GM12878 (cell line): ENCODE measurements at regions not wholly inside any gene's neighbourhood (a gene's known extent, or its start where the extent isn't known, plus 50 kb on each side); places are given as distances from the start of the nearest gene placed in this dataset.

Source experiments
- ATAC-seq: fragments of 200-7000 bp; cut with Tn5 transposase; 3 replicates; pipeline ENCODE4 v1.9.1; 2020; ENCODE audit warnings: mild to moderate bottlenecking, moderate library complexity
- BruUV-seq: library from RNA; stranded (reverse); fragments of 400-500 nt; replicated peaks from 2 replicates; lab custom pipeline; 2021; lab: Mats Ljungman, UMichigan
- CTCF ChIA-PET: fragments of 300-600 bp; sonication (Branson Sonifier 250); formaldehyde crosslinking; extraction: SDS; loops from one replicate; lab custom pipeline; 2021; ENCODE audit warnings: inconsistent platforms; lab: Yijun Ruan, JAX
- POLR2A ChIA-PET: fragments of 350-600 bp; formaldehyde crosslinking; extraction: SDS; loops from one replicate; lab custom pipeline; 2021; ENCODE audit warnings: inconsistent platforms; lab: Charles Lee
- RAD21 ChIA-PET: fragments of 300-600 bp; sonication (Branson Sonifier 250); formaldehyde crosslinking; loops from one replicate; lab custom pipeline; 2023; ENCODE audit warnings: antibody characterized with exemption; ENCODE audit not compliant: unreplicated experiment; lab: Charles Lee
- SMC1A ChIA-PET: fragments of 300-600 bp; sonication (Branson Sonifier 250); formaldehyde crosslinking; loops from one replicate; lab custom pipeline; 2023; ENCODE audit not compliant: unreplicated experiment, uncharacterized antibody; lab: Charles Lee
- DNase-seq: peaks from one replicate; pipeline ENCODE4 v3.0.0-alpha.2; 2011; ENCODE audit warnings: low read depth, low spot score
- FAIRE-seq: peaks from 3 replicates; lab custom pipeline; 2011; peaks lifted over from hg19 to GRCh38; lab: Jason Lieb, UNC
- H2AFZ ChIP-seq: 2 replicates; pipeline ENCODE4 v1.6.0; 2011; ENCODE audit warnings: low read depth, low read length, control low read depth; ENCODE audit not compliant: control insufficient read depth
- H3K27ac ChIP-seq: 2 replicates; pipeline ENCODE4 v1.5.1; 2011; ENCODE audit warnings: control low read depth; ENCODE audit not compliant: control insufficient read depth, insufficient read depth
- H3K27me3 ChIP-seq, 2 experiments: replicated peaks in 1 of 2; 2 replicates each; pipeline versions ENCODE4 v1.6.0 to v1.6.1; 2011; ENCODE audit warnings: low read length in 1 of 2; ENCODE audit not compliant: control insufficient read depth in 2 of 2, insufficient read depth in 2 of 2
- H3K36me3 ChIP-seq, 2 experiments: 2 replicates each; pipeline ENCODE4 v1.5.1; 2011; ENCODE audit warnings: low read length in 1 of 2; ENCODE audit not compliant: control insufficient read depth in 2 of 2, insufficient read depth in 2 of 2
- H3K4me1 ChIP-seq: 2 replicates; pipeline ENCODE4 v1.6.1; 2011; ENCODE audit warnings: mild to moderate bottlenecking, low read length, moderate library complexity, mixed read lengths; ENCODE audit not compliant: control insufficient read depth, insufficient read depth
- H3K4me2 ChIP-seq: 2 replicates; pipeline ENCODE4 v1.6.0; 2011; ENCODE audit warnings: control low read depth; ENCODE audit not compliant: control insufficient read depth, insufficient read depth
- H3K4me3 ChIP-seq: fragments of 200-600 bp; sonication (generic); 2 replicates; pipeline ENCODE4 v1.5.1; 2016
- H3K79me2 ChIP-seq: 2 replicates; pipeline ENCODE4 v1.6.0; 2011; ENCODE audit warnings: low read length; ENCODE audit not compliant: control insufficient read depth, insufficient read depth
- H3K9ac ChIP-seq: 2 replicates; pipeline ENCODE4 v1.8.0; 2011; ENCODE audit warnings: low read length, control low read depth, mixed read lengths; ENCODE audit not compliant: control insufficient read depth, insufficient read depth
- H3K9me3 ChIP-seq: replicated peaks from 3 replicates; pipeline ENCODE4 v1.5.1; 2011; ENCODE audit warnings: mild to moderate bottlenecking, low read length; ENCODE audit not compliant: control insufficient read depth, insufficient read depth
- H4K20me1 ChIP-seq: 2 replicates; pipeline ENCODE4 v1.6.0; 2011; ENCODE audit not compliant: control insufficient read depth, insufficient read depth
- ATF7 ChIP-seq: fragments of 450-650 bp; IDR thresholded peaks from 2 replicates; pipeline ENCODE4 v1.6.1; 2016; ENCODE audit warnings: low read depth, mild to moderate bottlenecking
- BMI1 ChIP-seq: fragments of 450-650 bp; IDR thresholded peaks from 2 replicates; pipeline ENCODE4 v1.6.1; 2016; ENCODE audit warnings: mild to moderate bottlenecking, moderate library complexity, borderline replicate concordance
- BRCA1 ChIP-seq: IDR thresholded peaks from 2 replicates; pipeline ENCODE4 v1.6.1; 2011; ENCODE audit warnings: low read depth, low read length, improper control_type of control experiment
- CEBPB ChIP-seq, 2 experiments: fragments of 150-350 bp in 1 of 2; IDR thresholded peaks; 2 replicates each; pipeline ENCODE4 v1.6.1; 2012 to 2014; ENCODE audit warnings: low read depth in 2 of 2, low read length in 2 of 2, borderline replicate concordance in 1 of 2, inconsistent platforms in 1 of 2
- ESRRA ChIP-seq: IDR thresholded peaks from 2 replicates; pipeline ENCODE4 v1.6.1; 2012; ENCODE audit warnings: mild to moderate bottlenecking, low read length, improper control_type of control experiment
- IRF4 ChIP-seq: IDR thresholded peaks from 2 replicates; pipeline ENCODE4 v1.6.1; 2011; ENCODE audit warnings: low read depth, low read length
- MTA2 ChIP-seq: fragments of 450-650 bp; IDR thresholded peaks from 2 replicates; pipeline ENCODE4 v1.6.1; 2016; ENCODE audit warnings: low read depth, mild to moderate bottlenecking, moderate library complexity
- MYC ChIP-seq: IDR thresholded peaks from 2 replicates; pipeline ENCODE4 v1.6.1; 2011; ENCODE audit warnings: mild to moderate bottlenecking, low read length, moderate library complexity, inconsistent platforms; ENCODE audit not compliant: insufficient read depth, insufficient replicate concordance, insufficient read length, severe bottlenecking
- NR2F1 ChIP-seq: fragments of 450-650 bp; conservative IDR thresholded peaks from 2 replicates; pipeline ENCODE4 v1.6.1; 2017; ENCODE audit warnings: mild to moderate bottlenecking
- SIN3A ChIP-seq: IDR thresholded peaks from 2 replicates; pipeline ENCODE4 v1.6.1; 2012; ENCODE audit warnings: low read depth, low read length, improper control_type of control experiment
- SMAD1 ChIP-seq: fragments of 450-650 bp; IDR thresholded peaks from 2 replicates; pipeline ENCODE4 v1.6.1; 2018; ENCODE audit warnings: mild to moderate bottlenecking, low read depth; ENCODE audit not compliant: partially characterized antibody
- TCF3 ChIP-seq: IDR thresholded peaks from 2 replicates; pipeline ENCODE4 v1.6.1; 2012; ENCODE audit warnings: low read depth, mild to moderate bottlenecking, low read length, borderline replicate concordance; ENCODE audit not compliant: insufficient read depth
- ZBTB4 ChIP-seq: fragments of 450-650 bp; formaldehyde crosslinking; IDR thresholded peaks from 2 replicates; pipeline ENCODE4 v1.4.0; 2022; ENCODE audit warnings: mild to moderate bottlenecking, moderate library complexity
- ZNF24 ChIP-seq: fragments of 450-650 bp; IDR thresholded peaks from 2 replicates; pipeline ENCODE4 v1.6.1; 2017; ENCODE audit warnings: antibody characterized with exemption, mild to moderate bottlenecking
- WGBS: methylation state at CpG from one replicate; pipeline ENCODE4 v1.1.6; 2016; ENCODE audit warnings: low lambda C conversion rate; ENCODE audit not compliant: insufficient replicate concordance, insufficient coverage; ENCODE audit errors: missing lambda C conversion rate; 5-methylcytosine and 5-hydroxymethylcytosine counted together
- in situ Hi-C: fragments of 300-500 bp; cut with MboI; formaldehyde crosslinking; loops from 9 replicates; pipeline ENCODE4 v1.14.3; 2018; ENCODE audit warnings: mixed read lengths
- intact Hi-C: fragments of 100-400 bp; cut with micrococcal nuclease; formaldehyde crosslinking; loops from one replicate; pipeline ENCODE4 v1.14.2; 2022; ENCODE audit not compliant: unreplicated experiment
- TF ChIP-seq, protein P1 (sequence below): IDR thresholded peaks from 2 replicates; pipeline ENCODE4 v1.6.1; 2011; ENCODE audit warnings: mild to moderate bottlenecking, low read depth, low read length, moderate library complexity; ENCODE audit not compliant: insufficient replicate concordance
- TF ChIP-seq, protein P2 (sequence below): fragments of 450-650 bp; formaldehyde crosslinking; IDR thresholded peaks from 2 replicates; pipeline ENCODE4 v1.4.0; 2020; ENCODE audit warnings: mild to moderate bottlenecking, moderate library complexity

- in situ Hi-C loops (no loop called here), intact Hi-C loops (loop anchor here (10.0 kb wide), 1 partner anchor 274 kb away; no protein-coding TSS in a partner anchor)
- no peaks in the 10 kb centered on the region; a peak in 1 of 4 replicates for H3K27me3 ChIP-seq
- no peaks in the 10 kb centered on the region for H4K20me1 ChIP-seq
- BruUV-seq, result no TSS peak
- WGBS, result 68% methylated on average over 9 of the region's 9 CpGs
- CTCF ChIA-PET, result interaction anchor here (1.2 to 1.6 kb wide), 2 partner anchors 185 to 1054 kb away, joined by 3 to 6 read pairs; no protein-coding TSS in a partner anchor
- H3K9me3 ChIP-seq, result no peaks in the 10 kb centered on the region
- no peak for DNase-seq
- H3K4me1 ChIP-seq, result no peaks in the 10 kb centered on the region; the same call in 1 of the 2 replicates
- RAD21 ChIA-PET, result interaction anchor here (1.2 to 1.6 kb wide), 4 partner anchors 185 to 1262 kb away, joined by 4 to 6 read pairs (median 4); no protein-coding TSS in a partner anchor
- no peak overlapping the region for H3K27ac ChIP-seq
- no peak overlapping the region for H3K9ac ChIP-seq
- ATAC-seq, result no peak
- H2AFZ ChIP-seq, result no peak overlapping the region
- H3K79me2 ChIP-seq, result no peaks in the 10 kb centered on the region
- SMC1A ChIA-PET, result interaction anchor here (0.7 to 1.9 kb wide), 7 partner anchors 35 to 1270 kb away, joined by 3 to 7 read pairs (median 3); no protein-coding TSS in a partner anchor
- POLR2A ChIA-PET, result interaction anchor here (0.5 to 0.7 kb wide), 3 partner anchors 111 to 526 kb away, joined by 3 to 6 read pairs (median 4); no protein-coding TSS in a partner anchor
- H3K4me2 ChIP-seq, result no peak overlapping the region
- no peak for FAIRE-seq
- H3K36me3 ChIP-seq, result no peaks in the 10 kb centered on the region
- no peak overlapping the region for H3K4me3 ChIP-seq
- TF ChIP-seq ZBTB4 (CRISPR knock-in tag), result no peak
- TF ChIP-seq IRF4, result no peak
- no peak for TF ChIP-seq MTA2
- TF ChIP-seq, protein P1, sequence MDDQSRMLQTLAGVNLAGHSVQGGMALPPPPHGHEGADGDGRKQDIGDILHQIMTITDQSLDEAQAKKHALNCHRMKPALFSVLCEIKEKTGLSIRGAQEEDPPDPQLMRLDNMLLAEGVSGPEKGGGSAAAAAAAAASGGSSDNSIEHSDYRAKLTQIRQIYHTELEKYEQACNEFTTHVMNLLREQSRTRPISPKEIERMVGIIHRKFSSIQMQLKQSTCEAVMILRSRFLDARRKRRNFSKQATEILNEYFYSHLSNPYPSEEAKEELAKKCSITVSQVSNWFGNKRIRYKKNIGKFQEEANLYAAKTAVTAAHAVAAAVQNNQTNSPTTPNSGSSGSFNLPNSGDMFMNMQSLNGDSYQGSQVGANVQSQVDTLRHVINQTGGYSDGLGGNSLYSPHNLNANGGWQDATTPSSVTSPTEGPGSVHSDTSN, result no peak
- no peak for TF ChIP-seq SIN3A
- TF ChIP-seq BRCA1, result no peak
- TF ChIP-seq, protein P2, sequence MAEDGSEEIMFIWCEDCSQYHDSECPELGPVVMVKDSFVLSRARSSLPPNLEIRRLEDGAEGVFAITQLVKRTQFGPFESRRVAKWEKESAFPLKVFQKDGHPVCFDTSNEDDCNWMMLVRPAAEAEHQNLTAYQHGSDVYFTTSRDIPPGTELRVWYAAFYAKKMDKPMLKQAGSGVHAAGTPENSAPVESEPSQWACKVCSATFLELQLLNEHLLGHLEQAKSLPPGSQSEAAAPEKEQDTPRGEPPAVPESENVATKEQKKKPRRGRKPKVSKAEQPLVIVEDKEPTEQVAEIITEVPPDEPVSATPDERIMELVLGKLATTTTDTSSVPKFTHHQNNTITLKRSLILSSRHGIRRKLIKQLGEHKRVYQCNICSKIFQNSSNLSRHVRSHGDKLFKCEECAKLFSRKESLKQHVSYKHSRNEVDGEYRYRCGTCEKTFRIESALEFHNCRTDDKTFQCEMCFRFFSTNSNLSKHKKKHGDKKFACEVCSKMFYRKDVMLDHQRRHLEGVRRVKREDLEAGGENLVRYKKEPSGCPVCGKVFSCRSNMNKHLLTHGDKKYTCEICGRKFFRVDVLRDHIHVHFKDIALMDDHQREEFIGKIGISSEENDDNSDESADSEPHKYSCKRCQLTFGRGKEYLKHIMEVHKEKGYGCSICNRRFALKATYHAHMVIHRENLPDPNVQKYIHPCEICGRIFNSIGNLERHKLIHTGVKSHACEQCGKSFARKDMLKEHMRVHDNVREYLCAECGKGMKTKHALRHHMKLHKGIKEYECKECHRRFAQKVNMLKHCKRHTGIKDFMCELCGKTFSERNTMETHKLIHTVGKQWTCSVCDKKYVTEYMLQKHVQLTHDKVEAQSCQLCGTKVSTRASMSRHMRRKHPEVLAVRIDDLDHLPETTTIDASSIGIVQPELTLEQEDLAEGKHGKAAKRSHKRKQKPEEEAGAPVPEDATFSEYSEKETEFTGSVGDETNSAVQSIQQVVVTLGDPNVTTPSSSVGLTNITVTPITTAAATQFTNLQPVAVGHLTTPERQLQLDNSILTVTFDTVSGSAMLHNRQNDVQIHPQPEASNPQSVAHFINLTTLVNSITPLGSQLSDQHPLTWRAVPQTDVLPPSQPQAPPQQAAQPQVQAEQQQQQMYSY (CRISPR knock-in tag), result no peak
- no peak for TF ChIP-seq TCF3
- no peak for TF ChIP-seq CEBPB (IDR thresholded peaks at IDR 0.05; ENCODE audit: borderline replicate concordance in 1 of 2, low read depth in 2 of 2, low read length in 2 of 2)
- TF ChIP-seq SMAD1, result no peak
- no peak for TF ChIP-seq ATF7
- no peak for TF ChIP-seq MYC
- TF ChIP-seq BMI1, result no peak
- no peak for TF ChIP-seq ESRRA
- no peak for TF ChIP-seq NR2F1
- TF ChIP-seq ZNF24, result no peak
These were observed 273.2 kb downstream of the CDC5L start for GRCh38 chr6:44660561-44661220.
